ENCODE measurements at regions not wholly inside any gene's neighbourhood (a gene's known extent, or its start where the extent isn't known, plus 50 kb on each side); places are given as distances from the start of the nearest gene placed in this dataset.

DNA sequence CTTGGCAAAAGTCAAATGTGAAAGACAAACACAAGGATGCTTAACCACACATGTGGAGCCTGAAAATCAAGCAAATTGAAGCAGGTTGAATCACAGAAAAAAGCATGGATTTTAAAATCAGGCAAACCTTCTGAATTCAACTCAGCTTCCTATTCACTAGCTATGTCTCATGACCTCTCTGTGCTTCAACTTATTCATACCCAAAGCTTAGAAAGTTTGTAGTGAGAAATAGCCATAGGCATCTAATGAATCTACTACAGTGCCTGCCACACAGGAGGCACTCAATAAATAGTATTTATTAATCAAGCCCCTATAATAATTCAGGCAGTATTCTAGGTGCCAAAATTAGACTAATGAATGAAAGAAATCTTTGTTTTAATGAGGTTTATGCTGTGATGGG lies 112.2 kb upstream of the TNFAIP3 start:
- no peak overlapping the region for H3K4me3 ChIP-seq

DNA sequence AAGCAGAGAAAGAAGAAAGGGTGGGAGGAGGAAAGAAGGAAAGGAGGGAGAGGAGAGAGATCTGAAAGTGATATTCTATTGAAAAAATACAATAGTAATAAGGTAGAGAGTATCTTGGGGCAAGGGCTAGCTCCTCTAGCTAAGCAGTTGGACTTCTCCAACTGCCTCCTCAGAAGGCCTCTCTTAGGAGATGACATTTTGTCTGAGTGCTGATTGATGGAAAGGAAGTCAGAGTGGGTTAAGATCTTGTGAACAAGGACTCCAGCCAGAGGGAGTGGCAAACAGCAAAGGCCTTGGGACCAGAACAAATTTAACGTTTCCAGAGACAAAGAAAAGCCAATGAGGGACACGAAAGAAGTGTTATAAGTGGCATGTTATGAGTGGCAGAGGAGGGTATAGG lies 111.8 kb upstream of the TNFAIP3 start:
- DNase-seq (ENCODE audit: low read depth in 1 of 2, low spot score in 1 of 2), result no peak
- CTCF ChIA-PET, result no interaction called here
- no peak for ATAC-seq
- TF ChIP-seq, protein P1, sequence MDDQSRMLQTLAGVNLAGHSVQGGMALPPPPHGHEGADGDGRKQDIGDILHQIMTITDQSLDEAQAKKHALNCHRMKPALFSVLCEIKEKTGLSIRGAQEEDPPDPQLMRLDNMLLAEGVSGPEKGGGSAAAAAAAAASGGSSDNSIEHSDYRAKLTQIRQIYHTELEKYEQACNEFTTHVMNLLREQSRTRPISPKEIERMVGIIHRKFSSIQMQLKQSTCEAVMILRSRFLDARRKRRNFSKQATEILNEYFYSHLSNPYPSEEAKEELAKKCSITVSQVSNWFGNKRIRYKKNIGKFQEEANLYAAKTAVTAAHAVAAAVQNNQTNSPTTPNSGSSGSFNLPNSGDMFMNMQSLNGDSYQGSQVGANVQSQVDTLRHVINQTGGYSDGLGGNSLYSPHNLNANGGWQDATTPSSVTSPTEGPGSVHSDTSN (IDR thresholded peaks at IDR 0.05), result no peak
- TF ChIP-seq BHLHE40 (IDR thresholded peaks at IDR 0.05; ENCODE audit: low read depth, low read length), result no peak
- TF ChIP-seq CHD2 (IDR thresholded peaks at IDR 0.05; ENCODE audit: low read length, partially characterized antibody), result no peak
- TF ChIP-seq ESRRA (IDR thresholded peaks at IDR 0.05; ENCODE audit: borderline replicate concordance, low read length), result no peak
- no peak for TF ChIP-seq KDM5A (IDR thresholded peaks at IDR 0.05)
- TF ChIP-seq, protein P2, sequence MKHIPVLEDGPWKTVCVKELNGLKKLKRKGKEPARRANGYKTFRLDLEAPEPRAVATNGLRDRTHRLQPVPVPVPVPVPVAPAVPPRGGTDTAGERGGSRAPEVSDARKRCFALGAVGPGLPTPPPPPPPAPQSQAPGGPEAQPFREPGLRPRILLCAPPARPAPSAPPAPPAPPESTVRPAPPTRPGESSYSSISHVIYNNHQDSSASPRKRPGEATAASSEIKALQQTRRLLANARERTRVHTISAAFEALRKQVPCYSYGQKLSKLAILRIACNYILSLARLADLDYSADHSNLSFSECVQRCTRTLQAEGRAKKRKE (CRISPR knock-in tag; IDR thresholded peaks at IDR 0.05; ENCODE audit: low read depth), result no peak
- TF ChIP-seq JUN (IDR thresholded peaks at IDR 0.05), result no peak
- no peak for TF ChIP-seq RNF2 (IDR thresholded peaks at IDR 0.05; ENCODE audit: borderline replicate concordance, low read depth)
- TF ChIP-seq ZSCAN20 (CRISPR knock-in tag; IDR thresholded peaks at IDR 0.05), result no peak
- no peak for TF ChIP-seq MAFK (IDR thresholded peaks at IDR 0.05; ENCODE audit: partially characterized antibody)
- TF ChIP-seq, protein P3, sequence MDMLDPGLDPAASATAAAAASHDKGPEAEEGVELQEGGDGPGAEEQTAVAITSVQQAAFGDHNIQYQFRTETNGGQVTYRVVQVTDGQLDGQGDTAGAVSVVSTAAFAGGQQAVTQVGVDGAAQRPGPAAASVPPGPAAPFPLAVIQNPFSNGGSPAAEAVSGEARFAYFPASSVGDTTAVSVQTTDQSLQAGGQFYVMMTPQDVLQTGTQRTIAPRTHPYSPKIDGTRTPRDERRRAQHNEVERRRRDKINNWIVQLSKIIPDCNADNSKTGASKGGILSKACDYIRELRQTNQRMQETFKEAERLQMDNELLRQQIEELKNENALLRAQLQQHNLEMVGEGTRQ (IDR thresholded peaks at IDR 0.05), result no peak
- Histone ChIP-seq H3K4me2 (no peak overlapping the region), H3K4me3 (no peak overlapping the region), H3K27ac (no peak overlapping the region), H3K4me1 (no peaks in the 10 kb centered on the region), H3K9me3 (no peaks in the 10 kb centered on the region)
- 40% methylated on average over 2 of the region's 2 CpGs for WGBS (ENCODE audit: missing lambda C conversion rate)
- POLR2A ChIA-PET, result no interaction called here
- no peak for FAIRE-seq

More for the DNA sequence above, 112.2 kb upstream of the TNFAIP3 start:
- DNase-seq (ENCODE audit: low read depth in 1 of 2, low spot score in 1 of 2) (no peak), ATAC-seq (no peak), FAIRE-seq (no peak)
- CTCF ChIA-PET, result no interaction called here
- TF ChIP-seq RNF2 (IDR thresholded peaks at IDR 0.05; ENCODE audit: borderline replicate concordance, low read depth) (no peak), EHMT2 (IDR thresholded peaks at IDR 0.05; ENCODE audit: low read depth) (no peak), KDM1A (IDR thresholded peaks at IDR 0.05; ENCODE audit: low read depth) (no peak), MYC (IDR thresholded peaks at IDR 0.05; ENCODE audit: borderline replicate concordance, low read length) (no peak), RCOR1 (IDR thresholded peaks at IDR 0.05; ENCODE audit: low read depth, low read length) (no peak), HOXB5 (CRISPR knock-in tag; IDR thresholded peaks at IDR 0.05) (no peak), JUNB (IDR thresholded peaks at IDR 0.05) (no peak), EHF (CRISPR knock-in tag; IDR thresholded peaks at IDR 0.05) (no peak), ZC3H11A (IDR thresholded peaks at IDR 0.05) (no peak), PHF8 (IDR thresholded peaks at IDR 0.05; ENCODE audit: borderline replicate concordance, low read depth) (no peak), FOXS1 (CRISPR knock-in tag; IDR thresholded peaks at IDR 0.05) (no peak), FOSL2 (IDR thresholded peaks at IDR 0.05) (no peak), FOSL2 (CRISPR knock-in tag; IDR thresholded peaks at IDR 0.05) (no peak), CBX2 (IDR thresholded peaks at IDR 0.05; ENCODE audit: borderline replicate concordance, low read depth) (no peak), KDM5A (IDR thresholded peaks at IDR 0.05) (no peak)
- TF ChIP-seq, protein P4, sequence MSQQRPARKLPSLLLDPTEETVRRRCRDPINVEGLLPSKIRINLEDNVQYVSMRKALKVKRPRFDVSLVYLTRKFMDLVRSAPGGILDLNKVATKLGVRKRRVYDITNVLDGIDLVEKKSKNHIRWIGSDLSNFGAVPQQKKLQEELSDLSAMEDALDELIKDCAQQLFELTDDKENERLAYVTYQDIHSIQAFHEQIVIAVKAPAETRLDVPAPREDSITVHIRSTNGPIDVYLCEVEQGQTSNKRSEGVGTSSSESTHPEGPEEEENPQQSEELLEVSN (IDR thresholded peaks at IDR 0.05; ENCODE audit: borderline replicate concordance, low read depth), result no peak
- Histone ChIP-seq H3K4me1 (no peaks in the 10 kb centered on the region), H3K4me2 (no peak overlapping the region), H3K27ac (no peak overlapping the region), H3K9me3 (no peaks in the 10 kb centered on the region)
- POLR2A ChIA-PET, result no interaction called here

Measured in A549 (cell line).